GM21737 (cell line): ENCODE measurements at regions not wholly inside any gene's neighbourhood (a gene's known extent, or its start where the extent isn't known, plus 50 kb on each side); places are given as distances from the start of the nearest gene placed in this dataset.
"Not testable (repeated sequence)": the region's sequence is repeated elsewhere in the genome, so short reads cannot be mapped to it uniquely, and the experiment has no call there.

Source experiments
- ATAC-seq: cut with Tn5 transposase; IDR thresholded peaks from one replicate; pipeline ENCODE4 v1.9.1; 2021; ENCODE audit warnings: mild to moderate bottlenecking, moderate library complexity; ENCODE audit not compliant: unreplicated experiment

DNA sequence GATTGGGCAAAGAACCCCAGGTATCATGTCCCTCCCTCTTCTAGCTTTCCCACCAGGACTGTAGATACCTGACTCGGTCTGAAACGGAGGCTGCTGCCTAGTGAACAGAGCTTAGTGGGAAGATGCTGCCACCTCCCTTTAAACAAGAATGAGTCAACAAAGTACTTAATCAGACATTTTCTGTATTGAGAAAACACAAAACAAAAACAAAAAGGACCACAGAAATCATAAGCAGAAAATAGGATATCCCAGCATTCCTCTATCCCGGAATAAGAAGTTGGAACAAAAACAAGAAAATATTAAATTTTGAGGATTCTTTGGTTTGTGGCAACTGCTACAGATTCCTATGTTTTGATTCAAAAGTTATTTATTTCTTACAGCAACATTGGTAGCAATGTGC is 51.7 kb upstream of the COL8A1 start:
- ATAC-seq, result no peak

DNA sequence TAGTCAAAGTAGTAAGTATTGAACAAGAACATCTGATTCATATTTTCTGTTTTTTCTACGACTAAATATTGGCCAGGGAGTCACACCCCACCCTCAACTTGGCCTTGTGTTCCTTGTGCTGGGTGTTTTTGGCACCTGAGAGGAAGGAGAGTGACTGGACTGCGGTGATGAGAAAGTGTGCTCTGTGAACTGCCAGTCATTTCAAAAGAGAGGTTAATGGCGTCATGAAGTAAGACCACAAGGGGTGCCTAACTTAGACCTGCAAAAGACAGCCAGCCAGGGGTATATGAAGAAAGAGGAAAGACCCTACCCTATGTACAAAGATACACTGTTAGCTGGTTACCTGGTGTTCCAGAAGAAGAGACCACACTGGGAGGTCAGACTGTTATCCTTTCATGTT is 58.4 kb upstream of the COL8A1 start:
- no peak for ATAC-seq

DNA sequence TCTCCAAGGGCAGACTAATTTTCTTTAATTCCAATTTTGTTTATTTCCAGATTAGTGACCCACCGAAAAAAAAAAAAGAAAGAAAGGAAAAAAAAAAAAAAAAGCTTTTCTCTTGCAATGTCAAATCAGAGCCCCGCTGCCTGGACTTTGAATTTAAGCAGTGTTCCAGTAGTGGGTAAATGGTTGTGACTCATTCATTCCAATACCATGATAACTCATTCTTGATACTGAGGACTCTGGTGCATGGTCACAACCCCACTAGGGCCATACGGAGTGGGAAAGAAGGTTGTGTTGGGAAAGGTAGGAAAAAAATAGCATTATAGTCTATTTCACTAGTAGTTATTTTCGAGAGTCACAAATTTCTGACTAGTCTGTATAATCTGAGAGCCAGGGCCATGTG is 59.1 kb upstream of the COL8A1 start:
- ATAC-seq, result no peak

DNA sequence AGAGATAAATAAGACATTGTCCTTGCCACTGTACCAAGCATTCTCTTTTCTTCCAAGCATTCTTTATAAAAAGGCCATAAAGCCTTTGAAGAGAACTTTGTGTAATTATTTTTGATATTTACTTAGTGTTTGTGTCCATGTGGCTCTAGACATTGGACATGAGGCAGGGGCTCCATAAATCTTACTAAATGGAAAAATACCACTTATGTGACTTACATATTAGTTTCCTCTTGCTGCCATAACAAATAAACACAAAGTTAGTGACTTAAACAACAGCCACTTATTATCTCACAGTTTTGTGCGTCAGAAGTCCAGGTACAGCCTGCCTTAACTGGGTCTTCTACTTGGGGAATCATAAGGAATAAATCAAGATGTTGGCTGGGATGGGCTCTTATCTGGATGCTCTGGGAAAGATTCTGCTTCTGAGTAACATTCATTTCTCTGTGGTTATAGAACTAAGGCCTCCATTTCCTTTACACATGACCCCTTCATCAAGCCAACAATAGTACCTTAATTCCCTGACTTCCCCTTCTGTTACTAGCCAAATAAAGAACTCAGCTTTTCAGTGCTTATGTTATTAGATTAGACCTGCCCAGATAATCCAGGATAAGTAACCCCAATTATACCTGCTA is 59.9 kb upstream of the COL8A1 start:
- ATAC-seq, result no peak

DNA sequence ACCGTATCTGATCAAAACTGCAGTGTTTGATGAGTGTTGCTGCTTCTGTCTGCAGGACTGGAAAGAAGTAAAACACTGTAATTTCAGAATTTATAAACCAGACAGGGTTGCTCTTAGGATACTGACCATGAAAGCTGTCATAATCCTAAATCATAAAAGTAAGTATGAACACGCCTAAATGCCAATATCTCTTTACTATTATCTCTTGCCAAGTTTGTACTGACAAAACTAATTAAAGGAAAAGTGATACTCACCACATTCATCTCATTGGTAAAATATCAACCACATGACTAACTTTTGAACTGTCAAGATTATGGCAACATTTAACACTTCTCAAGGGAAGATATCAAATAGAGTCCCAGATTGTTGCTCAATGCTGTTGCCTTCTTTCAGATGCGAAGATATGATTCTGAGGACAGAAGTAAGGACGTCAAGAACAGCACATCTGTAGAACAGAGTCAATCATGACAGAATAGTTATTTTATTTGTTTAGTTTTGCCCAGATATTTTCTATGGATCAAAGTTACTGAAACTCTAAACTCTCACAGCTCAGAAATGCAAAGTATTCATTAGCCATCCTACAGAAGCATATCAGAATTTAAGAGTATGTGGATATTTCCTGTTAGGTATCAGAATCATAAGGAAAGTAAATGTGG is 61.4 kb upstream of the COL8A1 start:
- no peak for ATAC-seq

DNA sequence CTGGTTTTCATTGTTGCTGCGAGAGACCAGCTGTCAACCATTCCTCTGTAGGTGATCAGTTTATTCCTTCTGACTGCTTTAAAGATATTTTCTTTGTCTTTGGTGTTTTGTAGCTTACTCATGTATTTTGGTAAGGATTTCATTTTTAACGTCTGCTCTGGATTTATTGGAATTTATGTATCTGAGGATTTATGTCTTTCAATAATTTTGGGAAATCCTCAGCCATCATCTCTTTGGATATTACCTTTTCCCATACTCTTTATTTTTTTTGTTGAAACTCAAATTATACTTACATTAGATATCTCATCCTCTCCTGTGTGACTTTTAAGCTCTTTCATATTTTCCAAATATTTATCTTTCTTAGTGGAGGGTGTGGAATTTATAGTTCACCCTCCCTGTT is 62.7 kb upstream of the COL8A1 start:
- ATAC-seq, result no peak

DNA sequence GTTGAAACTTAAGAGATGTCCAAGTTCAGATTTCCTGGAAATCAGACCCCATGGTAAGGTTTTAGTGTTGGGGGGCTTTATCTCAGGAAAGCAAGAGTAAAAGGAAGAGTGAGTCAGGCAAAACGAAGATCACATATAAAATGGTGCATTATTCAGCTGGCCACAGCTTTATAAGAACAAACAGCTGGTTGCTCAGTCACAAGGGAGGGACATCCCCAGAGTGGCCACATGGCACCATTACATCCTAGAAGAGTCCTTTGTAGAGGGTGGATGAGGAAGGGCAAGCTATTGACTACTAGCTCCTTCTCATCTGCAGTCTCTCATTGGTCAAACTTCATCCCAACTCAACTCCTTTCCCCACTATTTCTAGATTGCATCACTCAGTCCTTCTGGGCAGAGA is 68.3 kb upstream of the COL8A1 start:
- no peak for ATAC-seq

DNA sequence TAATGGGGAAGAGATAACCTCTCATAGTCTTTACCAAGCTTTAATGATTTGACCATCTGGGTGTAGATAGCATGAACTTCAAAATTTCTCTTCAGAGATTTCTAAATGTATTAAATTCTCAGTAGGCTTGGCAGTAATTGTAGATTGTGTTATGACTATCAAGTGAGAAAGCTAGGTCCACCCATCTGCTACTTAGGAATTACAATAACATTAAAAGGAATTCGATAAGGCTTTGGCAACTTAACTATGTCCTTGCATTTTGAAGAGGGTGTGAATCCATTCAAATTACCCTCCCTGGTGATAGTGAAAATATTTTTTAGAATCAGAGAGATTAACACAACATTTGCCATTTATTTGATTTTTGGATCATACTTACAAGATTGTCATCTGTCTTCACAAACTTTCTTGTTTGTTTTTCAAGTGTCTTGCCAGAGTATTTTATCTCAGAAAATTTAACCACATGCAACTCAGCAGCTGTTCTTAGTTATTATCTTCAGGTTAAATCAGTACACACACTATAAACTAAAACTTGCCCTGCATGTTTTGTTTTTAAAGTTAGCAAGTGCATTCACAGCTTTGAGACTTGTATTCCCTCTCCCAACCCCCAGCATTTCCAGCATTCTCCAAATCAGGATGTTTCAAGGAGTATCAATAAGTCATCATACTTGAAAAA is 69.6 kb upstream of the COL8A1 start:
- no peak for ATAC-seq

DNA sequence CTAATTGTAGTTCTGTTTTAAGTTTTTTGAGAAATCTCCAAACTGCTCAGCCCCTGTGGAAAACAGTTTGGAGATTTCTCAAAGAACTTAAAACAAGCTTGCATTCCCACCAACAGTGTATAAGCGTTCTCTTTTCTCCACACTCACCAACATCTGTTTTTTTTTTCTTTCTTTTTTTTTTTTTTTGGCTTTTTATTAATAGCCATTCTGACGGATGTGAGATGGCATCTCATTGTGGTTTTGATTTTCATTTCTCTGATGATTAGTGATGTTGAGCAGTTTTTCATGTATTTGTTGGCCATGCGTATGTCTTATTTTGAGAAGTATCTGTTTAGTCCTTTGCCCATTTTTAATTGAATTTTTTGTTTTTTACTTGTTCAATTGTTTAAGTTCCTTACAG is 73.1 kb upstream of the COL8A1 start:
- ATAC-seq, result no peak

DNA sequence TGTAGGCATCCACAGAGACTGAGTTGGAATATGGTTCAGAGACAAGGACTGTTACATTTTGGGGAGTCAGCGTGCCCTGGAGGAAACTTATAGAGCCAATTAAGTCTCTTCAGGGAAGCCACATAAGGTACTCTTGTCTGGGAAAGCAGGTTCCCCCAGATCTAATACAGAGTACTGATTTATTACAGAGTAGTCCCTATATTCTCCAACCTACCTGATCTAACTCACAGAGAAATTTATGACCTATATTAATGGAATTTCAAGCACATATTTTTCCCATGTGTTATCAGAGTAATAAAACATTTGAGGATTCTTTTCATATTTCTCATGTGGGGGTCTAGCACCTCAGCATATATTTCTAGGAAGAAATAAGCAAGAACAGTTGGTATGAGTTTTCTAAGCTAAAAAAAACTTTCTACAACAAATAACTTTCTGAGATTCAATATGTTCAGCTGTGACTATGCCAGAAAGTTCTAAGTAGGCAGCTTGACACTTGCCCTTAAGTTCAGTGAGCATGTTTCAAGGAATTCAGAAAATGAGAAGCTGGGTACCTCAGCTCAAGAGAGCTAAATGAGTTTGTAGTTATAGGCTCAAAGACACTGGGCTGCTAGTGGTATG is 75.3 kb upstream of the COL8A1 start:
- no peak for ATAC-seq

DNA sequence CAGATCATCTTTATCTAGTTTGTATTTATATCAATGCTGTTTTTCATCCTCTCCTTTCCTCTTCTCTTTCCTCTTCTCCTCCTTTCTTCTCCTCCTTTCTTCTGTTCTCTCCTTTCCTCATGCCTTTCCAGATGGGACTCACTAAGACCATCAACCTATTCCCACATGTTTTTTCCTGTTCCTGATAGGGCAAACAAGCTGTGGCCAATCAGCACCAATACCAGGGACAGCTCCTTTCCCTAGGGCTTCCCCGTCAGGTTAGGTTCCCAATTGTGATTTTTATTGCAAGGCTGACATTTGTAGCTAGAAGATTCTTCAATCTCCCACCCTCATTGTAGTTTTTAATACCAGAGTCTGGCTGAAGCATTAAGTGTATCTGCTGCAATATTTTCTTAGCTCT is 76.3 kb upstream of the COL8A1 start:
- no peak for ATAC-seq

DNA sequence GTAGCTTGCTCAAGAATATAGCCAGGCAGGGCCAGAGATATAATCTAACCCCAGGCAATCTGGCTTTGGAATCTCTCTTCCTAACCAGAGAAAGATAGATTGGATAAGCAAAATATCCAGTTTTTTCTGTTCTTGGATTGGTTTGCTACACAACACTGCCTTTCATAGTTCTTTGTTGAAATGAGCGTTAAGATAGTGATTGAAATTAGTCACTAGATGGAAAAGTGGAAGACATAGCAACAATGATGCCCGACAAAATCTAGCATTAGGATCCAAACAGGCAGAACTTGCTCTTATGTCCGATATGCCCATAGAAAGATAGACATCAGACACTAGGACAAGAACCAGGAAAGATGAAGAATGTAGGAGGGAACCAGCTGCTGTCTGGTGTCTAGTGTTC is 77.3 kb upstream of the COL8A1 start:
- ATAC-seq, result no peak

DNA sequence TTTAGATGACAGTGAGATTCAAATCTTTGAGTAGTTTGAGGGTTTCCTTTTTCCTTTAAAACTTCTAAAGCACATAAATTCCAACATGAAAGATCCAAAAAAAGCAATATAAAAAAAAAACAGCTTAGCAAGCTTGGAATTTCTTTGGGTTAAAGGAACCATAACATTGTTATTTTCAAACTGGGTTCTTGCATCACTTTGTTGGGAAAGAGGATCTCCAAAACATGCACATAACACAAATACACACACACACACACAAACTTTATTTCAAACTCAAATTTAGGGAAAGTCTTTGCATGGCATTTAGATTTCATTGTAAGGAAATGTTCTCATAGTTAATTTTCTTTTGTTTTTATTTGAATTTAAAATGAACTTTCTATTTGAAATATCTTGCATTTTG is 79.2 kb upstream of the COL8A1 start:
- ATAC-seq, result no peak

DNA sequence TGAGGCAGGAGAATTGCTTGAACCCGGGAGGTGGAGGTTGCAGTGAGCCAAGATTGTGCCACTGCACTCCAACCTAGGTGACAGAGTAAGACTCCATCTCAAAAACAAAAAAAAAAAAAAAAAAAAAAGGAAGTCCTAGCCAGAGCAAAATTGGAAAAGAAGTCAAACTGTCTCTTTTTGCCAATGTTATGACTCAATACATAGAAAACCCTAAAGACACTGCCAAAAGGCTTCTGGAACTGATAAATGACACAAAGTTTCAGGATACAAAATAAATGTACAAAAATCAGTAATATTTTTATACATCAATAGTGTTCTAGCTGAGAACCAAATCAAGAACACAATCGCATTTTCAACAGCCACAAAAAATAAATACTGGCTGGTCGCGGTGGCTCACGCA is 82.5 kb upstream of the COL8A1 start:
- not testable (repeated sequence) for ATAC-seq

DNA sequence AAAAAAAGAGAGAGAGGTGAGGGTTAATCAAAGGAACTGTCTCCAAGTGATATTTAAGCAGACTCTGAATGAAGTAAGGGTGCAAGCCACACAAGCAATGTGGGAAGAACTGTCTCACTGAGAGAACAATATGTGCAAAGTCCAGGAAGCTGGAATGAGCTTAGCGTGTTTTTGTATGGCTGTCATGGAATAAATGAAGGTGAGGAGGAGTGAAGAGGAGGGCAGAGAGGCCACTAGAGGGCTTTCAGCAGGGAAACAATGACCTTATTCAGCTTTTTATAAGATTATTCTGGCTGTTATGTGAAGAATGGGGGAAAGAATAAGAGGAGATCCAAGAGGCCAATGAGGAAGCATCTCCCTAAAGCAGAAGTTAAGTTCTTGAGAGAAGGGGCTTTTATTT is 86.9 kb upstream of the COL8A1 start:
- ATAC-seq, result no peak

DNA sequence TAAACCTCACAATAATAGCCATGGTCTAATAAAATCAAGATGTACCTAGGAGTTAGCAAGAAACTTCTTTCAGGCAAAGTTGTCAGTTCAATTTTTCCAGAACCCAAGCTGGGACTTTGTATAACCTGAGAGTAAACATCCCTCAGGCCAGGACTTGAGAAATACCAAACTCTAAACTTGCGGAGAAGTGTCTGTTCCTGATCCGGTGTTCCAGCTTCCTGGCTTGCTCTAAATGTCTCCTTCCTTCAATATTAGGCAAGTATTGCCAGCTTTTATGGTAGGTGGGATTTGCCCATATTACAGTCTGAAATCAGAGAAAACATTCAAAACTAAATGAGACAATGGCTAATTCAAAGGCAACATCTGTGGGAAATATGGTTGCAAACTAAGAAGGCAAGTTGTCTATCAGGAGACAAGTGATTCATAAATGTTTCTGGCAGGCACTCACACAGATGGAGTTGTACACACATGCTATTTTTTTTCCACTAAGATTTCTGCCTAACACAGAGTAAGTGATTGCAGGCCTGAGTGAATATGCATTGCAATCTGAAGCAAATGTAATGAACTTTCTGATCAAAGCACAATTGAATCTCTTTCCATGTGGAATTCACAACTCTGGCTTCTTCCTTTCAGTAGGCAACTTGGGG is 88.3 kb upstream of the COL8A1 start:
- ATAC-seq, result no peak

DNA sequence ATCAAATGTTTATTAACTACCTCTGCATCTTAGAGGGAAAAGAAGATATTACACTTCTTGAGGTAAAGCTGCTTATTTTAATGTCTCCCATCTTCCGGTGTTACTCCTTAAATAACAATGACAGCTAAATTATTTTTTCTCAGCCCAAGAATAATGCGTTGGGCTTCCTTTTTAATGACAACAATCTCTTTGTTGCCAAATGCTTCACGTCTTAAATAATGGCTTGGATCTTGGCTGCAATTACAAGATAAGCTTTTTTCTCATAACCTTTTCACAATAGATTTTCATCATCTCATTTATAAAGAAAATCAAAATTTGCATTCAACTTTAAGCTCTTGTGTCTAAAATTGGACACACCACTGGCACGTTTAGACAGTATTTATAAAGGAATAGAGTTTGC is 89.2 kb upstream of the COL8A1 start:
- ATAC-seq, result no peak

DNA sequence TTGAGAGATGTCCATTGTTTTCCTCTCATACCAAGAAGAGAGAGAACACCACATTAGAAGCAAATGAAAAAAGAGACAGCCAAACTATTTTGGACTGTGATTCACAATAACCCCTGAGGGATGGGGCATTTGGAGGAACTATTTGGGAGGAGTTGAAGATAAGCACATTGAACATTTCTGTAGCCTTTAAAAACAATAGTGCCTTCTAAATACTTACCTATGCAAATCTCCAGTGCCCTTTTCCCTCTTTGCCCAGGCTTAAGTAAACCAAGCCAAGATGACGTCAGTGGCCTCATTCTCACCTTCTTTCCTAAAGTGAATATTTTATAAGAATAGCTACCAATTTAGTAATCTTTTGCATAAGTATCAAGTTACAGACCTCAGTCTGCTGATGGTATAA is 89.7 kb upstream of the COL8A1 start:
- ATAC-seq, result no peak

DNA sequence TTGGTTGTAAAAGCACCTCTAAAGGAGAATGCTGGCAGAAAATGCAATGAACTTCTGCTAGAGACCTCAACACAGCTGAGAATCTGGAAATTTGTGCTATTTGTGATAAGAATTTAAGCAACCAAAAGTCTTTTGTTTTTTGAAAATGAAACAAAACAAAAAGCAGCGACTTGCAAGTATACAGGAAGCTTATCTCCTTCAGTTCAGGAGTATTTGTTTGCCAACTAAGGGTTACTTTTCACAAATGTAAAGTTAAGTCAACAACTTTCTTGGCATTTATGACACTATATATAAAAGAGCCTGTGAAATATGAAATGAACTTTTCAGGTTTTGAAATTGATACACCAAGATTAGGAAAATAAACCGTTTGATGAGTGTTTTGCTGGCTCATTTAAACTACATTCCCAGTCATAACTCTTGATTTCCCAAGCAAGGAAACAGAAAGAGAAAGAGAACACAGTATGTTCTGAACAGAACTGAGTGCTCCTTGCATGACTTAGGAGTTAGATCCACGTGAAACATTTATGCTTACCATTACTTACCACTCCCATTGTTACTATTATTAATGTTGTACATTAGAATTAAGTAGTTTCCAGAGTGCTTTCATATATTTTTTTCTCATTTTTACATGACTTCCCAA is 92.3 kb upstream of the COL8A1 start:
- no peak for ATAC-seq

DNA sequence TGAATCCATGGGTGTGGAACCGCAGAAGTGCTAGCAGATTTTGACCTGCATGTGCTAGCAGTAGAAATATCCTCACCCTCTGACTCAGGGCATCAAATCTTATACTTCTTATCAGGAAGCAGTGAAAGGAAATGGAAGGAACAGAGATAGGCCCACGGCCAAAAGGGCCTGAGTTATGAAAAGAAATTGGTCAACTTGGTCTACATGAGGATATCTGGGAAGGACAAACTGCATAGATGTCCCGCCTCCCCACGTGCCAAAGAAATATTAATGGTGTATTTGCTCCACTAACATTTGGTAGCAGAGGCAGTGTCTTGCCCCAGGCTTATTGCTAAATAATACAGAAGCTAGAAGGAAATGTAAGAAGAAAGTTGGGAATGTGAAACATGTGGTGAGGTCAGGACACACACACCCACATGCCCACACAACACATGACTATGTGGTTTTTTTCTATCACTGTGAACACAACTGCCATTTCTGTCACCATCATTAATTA is 93.6 kb upstream of the COL8A1 start:
- ATAC-seq, result no peak

DNA sequence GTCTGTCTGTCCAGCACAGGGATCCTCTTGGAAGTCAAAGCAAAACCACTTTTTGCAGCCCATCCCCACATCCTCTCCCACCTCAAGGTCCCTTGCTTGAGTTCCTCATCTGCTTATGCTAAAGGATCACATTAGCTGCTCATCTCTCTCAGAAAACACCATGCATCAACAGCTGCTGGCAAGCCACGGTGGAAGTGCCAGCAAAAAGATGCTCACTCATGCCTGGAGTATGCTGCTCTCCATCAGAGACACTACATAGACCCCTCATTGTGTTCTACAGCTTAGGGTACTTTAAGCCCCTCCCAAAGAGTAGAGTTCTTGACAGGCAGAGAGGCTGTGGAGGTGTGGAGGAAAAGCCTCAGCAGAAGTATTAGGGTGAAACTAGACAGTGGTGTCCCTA is 94.6 kb upstream of the COL8A1 start:
- no peak for ATAC-seq
